ENCODE measurements at regions not wholly inside any gene's neighbourhood (a gene's known extent, or its start where the extent isn't known, plus 50 kb on each side); places are given as distances from the start of the nearest gene placed in this dataset.

DNA sequence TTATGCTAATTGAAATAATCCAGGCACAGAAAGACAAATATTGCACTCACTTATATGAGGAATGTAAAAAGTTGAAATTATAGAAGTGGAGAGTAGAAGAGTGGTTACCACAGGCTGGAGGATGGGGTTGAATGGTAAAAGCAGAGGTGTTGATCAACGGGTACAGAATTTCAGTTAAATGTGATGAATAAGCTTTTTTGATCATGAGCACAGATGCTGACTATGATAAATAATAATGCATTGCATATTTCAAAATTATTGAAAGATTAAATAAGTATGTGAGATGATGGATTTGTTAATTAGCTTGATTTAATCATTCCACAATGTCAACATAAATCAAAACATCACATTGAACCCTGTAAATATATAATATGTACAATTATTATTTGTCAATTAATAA, 213.1 kb downstream of the DCAF12L2 start:
- TF ChIP-seq SUZ12 (IDR thresholded peaks at IDR 0.05) = no peak
- TF ChIP-seq CTBP1 (IDR thresholded peaks at IDR 0.05; ENCODE audit: borderline replicate concordance) = no peak
- no peak for TF ChIP-seq ZNF384 (IDR thresholded peaks at IDR 0.05)
- no peak for TF ChIP-seq TARDBP (IDR thresholded peaks at IDR 0.05)
- no peak for TF ChIP-seq SP1 (IDR thresholded peaks at IDR 0.05)
- TF ChIP-seq FOXK2 (IDR thresholded peaks at IDR 0.05) = no peak
- TF ChIP-seq, protein P1, sequence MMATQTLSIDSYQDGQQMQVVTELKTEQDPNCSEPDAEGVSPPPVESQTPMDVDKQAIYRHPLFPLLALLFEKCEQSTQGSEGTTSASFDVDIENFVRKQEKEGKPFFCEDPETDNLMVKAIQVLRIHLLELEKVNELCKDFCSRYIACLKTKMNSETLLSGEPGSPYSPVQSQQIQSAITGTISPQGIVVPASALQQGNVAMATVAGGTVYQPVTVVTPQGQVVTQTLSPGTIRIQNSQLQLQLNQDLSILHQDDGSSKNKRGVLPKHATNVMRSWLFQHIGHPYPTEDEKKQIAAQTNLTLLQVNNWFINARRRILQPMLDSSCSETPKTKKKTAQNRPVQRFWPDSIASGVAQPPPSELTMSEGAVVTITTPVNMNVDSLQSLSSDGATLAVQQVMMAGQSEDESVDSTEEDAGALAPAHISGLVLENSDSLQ (IDR thresholded peaks at IDR 0.05) = no peak
- no peak for TF ChIP-seq NFRKB (IDR thresholded peaks at IDR 0.05)
- TF ChIP-seq HDGF (IDR thresholded peaks at IDR 0.05; ENCODE audit: borderline replicate concordance) = no peak
- no peak for TF ChIP-seq BHLHE40 (IDR thresholded peaks at IDR 0.05; ENCODE audit: borderline replicate concordance)
- no peak for TF ChIP-seq L3MBTL2 (conservative IDR thresholded peaks at IDR 0.05)
- no peak for TF ChIP-seq FOXM1 (IDR thresholded peaks at IDR 0.05; ENCODE audit: borderline replicate concordance)
- no peak for TF ChIP-seq ARNT (IDR thresholded peaks at IDR 0.05)
